H1 (cell line): ENCODE measurements at regions not wholly inside any gene's neighbourhood (a gene's known extent, or its start where the extent isn't known, plus 50 kb on each side); places are given as distances from the start of the nearest gene placed in this dataset.

Experiments used
- CHD7 ChIP-seq: fragments of 300-600 bp; sonication (generic); IDR thresholded peaks from 2 replicates; pipeline ENCODE4 v1.7.1; 2012; ENCODE audit warnings: low read length, moderate library complexity, mild to moderate bottlenecking, inconsistent platforms; ENCODE audit not compliant: insufficient replicate concordance
- CTBP2 ChIP-seq: IDR thresholded peaks from 2 replicates; pipeline ENCODE4 v1.7.0; 2011; ENCODE audit warnings: borderline replicate concordance, mild to moderate bottlenecking, moderate library complexity, mixed read lengths, low read length; ENCODE audit not compliant: insufficient read depth, insufficient read length
- EGR1 ChIP-seq: IDR thresholded peaks from 2 replicates; pipeline ENCODE4 v1.6.1; 2011; ENCODE audit warnings: low read depth, low read length, borderline replicate concordance
- TEAD4 ChIP-seq: IDR thresholded peaks from 2 replicates; pipeline ENCODE4 v1.6.1; 2012; ENCODE audit warnings: low read depth, low read length, inconsistent platforms, mixed read lengths

- no peak for TF ChIP-seq CHD7
- peak; percentile 71; the same call in 1 of the 2 replicates for TF ChIP-seq TEAD4
- TF ChIP-seq EGR1, result no peak
- TF ChIP-seq CTBP2, result no peak
Observed at GRCh38 chr1:116852910-116853309, 56.8 kb upstream of the PTGFRN start (continued).
